ENCODE measurements at regions not wholly inside any gene's neighbourhood (a gene's known extent, or its start where the extent isn't known, plus 50 kb on each side); places are given as distances from the start of the nearest gene placed in this dataset.

DNA sequence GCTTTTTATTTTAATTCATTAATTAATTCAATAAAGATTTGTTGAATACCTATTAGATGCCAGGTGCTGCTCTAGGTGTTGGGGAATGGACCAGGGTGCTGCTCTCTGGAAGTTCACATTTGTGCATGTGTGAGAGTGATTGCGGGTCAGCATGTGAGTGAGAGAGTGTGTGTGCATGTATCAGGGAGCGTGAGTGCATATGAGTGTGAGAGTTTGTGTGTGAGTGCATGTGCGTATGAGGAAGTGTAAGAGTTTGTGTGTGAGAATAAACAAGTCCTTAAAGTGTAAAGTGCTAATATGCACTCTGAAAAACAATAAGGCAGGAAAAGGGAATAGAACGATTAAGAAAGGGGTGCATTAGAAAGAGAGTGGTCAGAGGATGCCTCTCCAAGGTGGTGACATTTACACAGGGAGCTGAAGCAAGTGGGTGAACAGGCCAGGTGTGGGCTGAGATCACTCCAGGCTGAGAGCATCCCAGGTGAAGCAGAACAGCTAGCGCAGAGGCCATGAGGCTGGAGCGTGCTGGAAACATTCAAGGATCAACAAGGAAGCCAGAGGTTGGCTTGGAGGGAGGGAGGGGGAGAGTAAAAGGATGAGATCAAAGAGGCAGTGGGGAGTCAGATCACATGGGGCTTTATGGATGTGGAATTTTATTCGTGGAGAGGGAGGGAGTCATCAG is 50.5 kb upstream of the SLC1A4 start:
- TF ChIP-seq, protein P1, sequence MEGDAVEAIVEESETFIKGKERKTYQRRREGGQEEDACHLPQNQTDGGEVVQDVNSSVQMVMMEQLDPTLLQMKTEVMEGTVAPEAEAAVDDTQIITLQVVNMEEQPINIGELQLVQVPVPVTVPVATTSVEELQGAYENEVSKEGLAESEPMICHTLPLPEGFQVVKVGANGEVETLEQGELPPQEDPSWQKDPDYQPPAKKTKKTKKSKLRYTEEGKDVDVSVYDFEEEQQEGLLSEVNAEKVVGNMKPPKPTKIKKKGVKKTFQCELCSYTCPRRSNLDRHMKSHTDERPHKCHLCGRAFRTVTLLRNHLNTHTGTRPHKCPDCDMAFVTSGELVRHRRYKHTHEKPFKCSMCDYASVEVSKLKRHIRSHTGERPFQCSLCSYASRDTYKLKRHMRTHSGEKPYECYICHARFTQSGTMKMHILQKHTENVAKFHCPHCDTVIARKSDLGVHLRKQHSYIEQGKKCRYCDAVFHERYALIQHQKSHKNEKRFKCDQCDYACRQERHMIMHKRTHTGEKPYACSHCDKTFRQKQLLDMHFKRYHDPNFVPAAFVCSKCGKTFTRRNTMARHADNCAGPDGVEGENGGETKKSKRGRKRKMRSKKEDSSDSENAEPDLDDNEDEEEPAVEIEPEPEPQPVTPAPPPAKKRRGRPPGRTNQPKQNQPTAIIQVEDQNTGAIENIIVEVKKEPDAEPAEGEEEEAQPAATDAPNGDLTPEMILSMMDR (IDR thresholded peaks at IDR 0.05; ENCODE audit: poor library complexity, severe bottlenecking), result no peak
- Histone ChIP-seq H3K27me3 (ENCODE audit: insufficient read depth, poor library complexity, severe bottlenecking) (no peaks in the 10 kb centered on the region), H3K27ac (ENCODE audit: poor library complexity, severe bottlenecking) (no peak overlapping the region), H3K9me3 (ENCODE audit: severe bottlenecking) (no peaks in the 10 kb centered on the region), H3K4me1 (ENCODE audit: insufficient read depth, poor library complexity, severe bottlenecking) (peaks cover under 1% of the 10 kb centered on the region), H3K36me3 (ENCODE audit: low read depth) (no peaks in the 10 kb centered on the region), H3K4me3 (ENCODE audit: severe bottlenecking) (no peak overlapping the region)
- ATAC-seq (ENCODE audit: low read depth) (no peak), DNase-seq (ENCODE audit: low spot score) (no peak)

DNA sequence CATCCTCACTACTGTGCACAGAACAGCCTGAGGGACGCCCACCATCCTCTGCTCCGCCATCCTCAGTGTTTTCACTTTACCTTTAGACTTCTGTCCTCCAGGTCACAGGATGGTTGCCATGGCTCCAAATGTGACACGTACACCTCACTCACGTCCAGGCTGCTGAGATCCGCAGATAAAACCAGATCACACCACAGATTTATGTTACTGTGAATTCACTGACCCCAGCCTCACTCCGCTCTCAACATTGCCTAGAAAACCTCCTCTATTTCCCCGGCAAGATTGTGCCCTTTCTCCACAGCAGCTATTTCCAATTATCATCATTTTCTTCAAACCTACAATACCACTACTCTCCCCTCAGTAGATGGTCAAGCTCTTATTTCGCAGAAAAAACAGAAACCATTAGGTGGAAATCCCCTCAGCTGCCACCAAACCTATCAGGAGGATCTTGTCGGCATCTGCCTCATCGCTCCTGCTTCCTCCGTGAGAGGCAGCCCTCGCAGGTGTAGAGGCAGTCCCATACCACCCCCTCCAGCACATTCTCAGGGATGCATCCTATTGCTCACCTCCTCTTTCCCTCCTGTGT is 49.8 kb upstream of the SLC1A4 start:
- no peak overlapping the region for H3K4me3 ChIP-seq (ENCODE audit: severe bottlenecking)
- H3K36me3 ChIP-seq (ENCODE audit: low read depth), result no peaks in the 10 kb centered on the region
- ATAC-seq (ENCODE audit: low read depth) (no peak), DNase-seq (ENCODE audit: low spot score) (no peak)
- peaks cover 7% of the 10 kb centered on the region for H3K4me1 ChIP-seq (ENCODE audit: insufficient read depth, poor library complexity, severe bottlenecking)
- TF ChIP-seq, protein P1 (IDR thresholded peaks at IDR 0.05; ENCODE audit: poor library complexity, severe bottlenecking), result no peak
- H3K27ac ChIP-seq (ENCODE audit: poor library complexity, severe bottlenecking), result no peak overlapping the region
- no peaks in the 10 kb centered on the region for H3K9me3 ChIP-seq (ENCODE audit: severe bottlenecking)
- no peaks in the 10 kb centered on the region for H3K27me3 ChIP-seq (ENCODE audit: insufficient read depth, poor library complexity, severe bottlenecking)
